K562 (cell line): ENCODE measurements at regions not wholly inside any gene's neighbourhood (a gene's known extent, or its start where the extent isn't known, plus 50 kb on each side); places are given as distances from the start of the nearest gene placed in this dataset.

Experiments used
- ATAC-seq: fragments of 200-7000 bp; cut with Tn5 transposase; 3 replicates; pipeline ENCODE4 v1.9.1; 2020; ENCODE audit warnings: moderate library complexity
- BruUV-seq: library from RNA; stranded (reverse); fragments of 400-500 nt; replicated peaks from 2 replicates; lab custom pipeline; 2021; lab: Mats Ljungman, UMichigan
- CTCF ChIA-PET: fragments of 300-600 bp; formaldehyde crosslinking; extraction: SDS; loops from one replicate; lab custom pipeline; 2021; ENCODE audit warnings: low intra/inter-chr PET ratio; lab: Yijun Ruan, JAX
- POLR2A ChIA-PET: fragments of 300-600, 350-650 bp; sonication (Branson Sonifier 250); formaldehyde crosslinking; extraction: SDS; loops from one replicate; lab custom pipeline; 2021; ENCODE audit warnings: antibody characterized with exemption, inconsistent platforms; lab: Yijun Ruan, JAX
- DNase-seq, 4 experiments: peaks; one replicate each; pipeline versions ENCODE4 v3.0.0 to v3.0.0-alpha.2; 2011 to 2018; ENCODE audit warnings: low spot score in 3 of 4, mixed read lengths in 3 of 4; ENCODE audit errors: extremely low read depth in 1 of 4
- FAIRE-seq: peaks from 2 replicates; lab custom pipeline; 2011; peaks lifted over from hg19 to GRCh38; lab: Jason Lieb, UNC
- H2AFZ ChIP-seq: 2 replicates; pipeline ENCODE4 v1.6.0; 2011; ENCODE audit warnings: low read depth, low read length, control low read depth, inconsistent platforms
- H3K27ac ChIP-seq: fragments of 200-600 bp; 3 replicates; pipeline ENCODE4 v1.8.0; 2011; ENCODE audit warnings: low read depth, mild to moderate bottlenecking, control low read depth, inconsistent platforms, low read length, moderate library complexity, mixed read lengths; ENCODE audit errors: extremely low read depth
- H3K27me3 ChIP-seq, 2 experiments: fragments of 300-600 bp in 1 of 2; 2 replicates in 1 of 2; 3 replicates in 1 of 2; pipeline versions ENCODE4 v1.6.0 to v1.8.0; 2011; ENCODE audit warnings: inconsistent platforms in 2 of 2, low read length in 2 of 2, mild to moderate bottlenecking in 1 of 2, mixed read lengths in 1 of 2, moderate library complexity in 1 of 2; ENCODE audit not compliant: control insufficient read depth in 2 of 2, insufficient read depth in 2 of 2
- H3K36me3 ChIP-seq: fragments of 300-600 bp; 3 replicates; pipeline ENCODE4 v1.8.0; 2011; ENCODE audit warnings: mild to moderate bottlenecking, low read length, inconsistent platforms; ENCODE audit not compliant: control insufficient read depth, insufficient read depth
- H3K4me1 ChIP-seq, 2 experiments: fragments of 200-600 bp in 1 of 2; replicated peaks in 1 of 2; 2 replicates in 1 of 2; 3 replicates in 1 of 2; pipeline versions ENCODE4 v1.5.1 to v1.8.0; 2011; ENCODE audit warnings: inconsistent platforms in 2 of 2, low read length in 2 of 2, mild to moderate bottlenecking in 1 of 2, mixed read lengths in 1 of 2, moderate library complexity in 1 of 2; ENCODE audit not compliant: control insufficient read depth in 2 of 2, insufficient read depth in 2 of 2
- H3K4me2 ChIP-seq: 2 replicates; pipeline ENCODE4 v1.6.1; 2011; ENCODE audit warnings: low read length, control low read depth, inconsistent platforms, mixed read lengths; ENCODE audit not compliant: insufficient read depth
- H3K4me3 ChIP-seq: fragments of 200-600 bp; sonication (generic), shearing (Covaris generic); 2 replicates; pipeline ENCODE4 v1.5.1; 2016; ENCODE audit warnings: control low read depth, inconsistent platforms
- H3K79me2 ChIP-seq: fragments of 200-600 bp; 3 replicates; pipeline ENCODE4 v1.8.0; 2011; ENCODE audit warnings: low read length, inconsistent platforms; ENCODE audit not compliant: control insufficient read depth, insufficient read depth
- H3K9ac ChIP-seq, 2 experiments: 2 replicates each; pipeline versions ENCODE4 v1.6.0 to v1.6.1; 2011; ENCODE audit warnings: low read depth in 2 of 2, low read length in 2 of 2, control low read depth in 1 of 2, inconsistent platforms in 1 of 2, mild to moderate bottlenecking in 1 of 2, mixed read lengths in 1 of 2; ENCODE audit not compliant: insufficient read depth in 1 of 2
- H3K9me1 ChIP-seq: one replicate; pipeline ENCODE4 v1.6.0; 2011; ENCODE audit warnings: inconsistent platforms, mild to moderate bottlenecking, low read length, moderate library complexity; ENCODE audit not compliant: control insufficient read depth, insufficient read depth
- H3K9me3 ChIP-seq: replicated peaks from 2 replicates; pipeline ENCODE4 v1.5.1; 2011; ENCODE audit warnings: low read depth, low read length, inconsistent platforms; ENCODE audit not compliant: control insufficient read depth, insufficient read depth
- H4K20me1 ChIP-seq: replicated peaks from 2 replicates; pipeline ENCODE4 v1.6.1; 2011; ENCODE audit warnings: low read length, inconsistent platforms, mixed read lengths; ENCODE audit not compliant: control insufficient read depth, insufficient read depth
- ARHGAP35 ChIP-seq: fragments of 450-650 bp; IDR thresholded peaks from 2 replicates; pipeline ENCODE4 v1.6.1; 2018; ENCODE audit not compliant: partially characterized antibody
- DACH1 ChIP-seq: fragments of 450-650 bp; IDR thresholded peaks from 2 replicates; pipeline ENCODE4 v1.6.1; 2018; ENCODE audit not compliant: partially characterized antibody
- PPARD ChIP-seq: fragments of 250-450 bp; sonication (Bioruptor Pico); IDR thresholded peaks from 2 replicates; pipeline ENCODE4 v1.8.0; 2022; ENCODE audit warnings: inconsistent platforms, mild to moderate bottlenecking, moderate library complexity
- XRCC4 ChIP-seq: IDR thresholded peaks from one replicate; pipeline ENCODE4 v1.6.1; 2011; ENCODE audit not compliant: insufficient read depth, insufficient read length; ENCODE audit errors: extremely low read depth
- ZNF316 ChIP-seq: fragments of 450-650 bp; IDR thresholded peaks from 2 replicates; pipeline ENCODE4 v1.6.1; 2016
- ZNF696 ChIP-seq: fragments of 250-450 bp; sonication (Bioruptor Pico); conservative IDR thresholded peaks from 2 replicates; pipeline ENCODE4 v1.4.0; 2020; ENCODE audit warnings: mild to moderate bottlenecking, moderate library complexity
- WGBS: fragments of 100-300 bp; shearing (Covaris generic); methylation state at CpG from one replicate; pipeline ENCODE4 v1.1.6; 2016; ENCODE audit warnings: low coverage, mixed read lengths; ENCODE audit not compliant: insufficient coverage; ENCODE audit errors: missing lambda C conversion rate; 5-methylcytosine and 5-hydroxymethylcytosine counted together
- in situ Hi-C: fragments of 300-500 bp; cut with MboI; formaldehyde crosslinking; loops from 4 replicates; pipeline ENCODE4 v1.15.0; 2018; ENCODE audit warnings: inconsistent platforms, mixed read lengths
- intact Hi-C: fragments of 100-400 bp; cut with micrococcal nuclease; formaldehyde crosslinking; loops from 2 replicates; pipeline ENCODE4 v1.14.2; 2022
- TF ChIP-seq, protein P1 (sequence below): fragments of 250-450 bp; sonication (Bioruptor Pico); IDR thresholded peaks from 2 replicates; pipeline ENCODE4 v1.8.0; 2021; ENCODE audit warnings: moderate library complexity, mild to moderate bottlenecking, inconsistent platforms
- TF ChIP-seq, protein P2 (sequence below): fragments of 250-450 bp; sonication (Bioruptor Pico); IDR thresholded peaks from 2 replicates; pipeline ENCODE4 v1.5.0; 2021; ENCODE audit warnings: mild to moderate bottlenecking, borderline replicate concordance
- TF ChIP-seq, protein P3 (sequence below): fragments of 450-650 bp; IDR thresholded peaks from 2 replicates; pipeline ENCODE4 v1.6.1; 2017; ENCODE audit warnings: antibody characterized with exemption

DNA sequence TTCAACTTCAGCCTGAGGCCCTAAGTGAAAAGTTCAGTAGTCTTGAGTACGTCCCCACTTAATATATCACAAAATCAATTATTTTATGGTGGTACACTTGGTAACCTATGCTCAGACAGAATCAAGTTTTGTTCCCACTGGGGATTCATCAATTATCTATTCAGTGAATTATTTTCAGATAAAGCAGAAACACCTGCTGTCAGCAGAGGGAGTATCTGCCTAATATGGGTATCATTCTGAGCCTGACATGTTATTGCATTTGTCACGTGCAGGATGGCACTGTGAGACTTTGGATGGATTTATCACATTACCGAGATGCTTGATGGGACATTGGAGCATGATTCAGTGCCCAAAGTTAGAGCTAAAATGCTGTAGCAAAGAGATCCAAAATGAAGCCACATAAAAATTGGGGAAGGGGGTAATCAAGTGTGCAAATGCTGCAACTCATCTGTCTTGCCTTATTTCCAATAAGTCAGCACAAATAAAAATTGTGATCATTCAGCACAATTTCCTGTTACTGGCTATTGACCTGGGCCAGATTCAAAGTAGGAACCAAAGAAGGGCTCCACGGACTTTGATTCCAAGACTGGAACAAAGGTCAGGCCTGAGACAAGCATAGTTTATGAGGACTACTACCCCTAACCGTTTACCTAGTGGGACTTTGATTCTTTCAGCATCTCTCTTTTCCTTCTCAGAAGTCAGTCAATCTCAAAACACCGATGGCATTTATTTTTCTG, 657.6 kb downstream of the LMO4 start:
- Histone ChIP-seq H3K4me1 (no peaks in the 10 kb centered on the region), H3K27ac (no peak overlapping the region), H3K79me2 (no peaks in the 10 kb centered on the region), H4K20me1 (no peaks in the 10 kb centered on the region), H3K9ac (no peak overlapping the region), H3K9me1 (no peaks in the 10 kb centered on the region), H3K27me3 (no peaks in the 10 kb centered on the region), H3K9me3 (no peaks in the 10 kb centered on the region), H3K36me3 (no peaks in the 10 kb centered on the region), H2AFZ (no peak overlapping the region), H3K4me3 (no peak overlapping the region), H3K4me2 (no peak overlapping the region)
- BruUV-seq: no TSS peak
- no peak for FAIRE-seq
- no peak for ATAC-seq
- WGBS: 0% methylated on average over 6 of the region's 6 CpGs
- DNase-seq: no peak
- in situ Hi-C loops (no loop called here), intact Hi-C loops (no loop called here)
- POLR2A ChIA-PET: no interaction called here
- CTCF ChIA-PET: no interaction called here
- TF ChIP-seq, protein P1, sequence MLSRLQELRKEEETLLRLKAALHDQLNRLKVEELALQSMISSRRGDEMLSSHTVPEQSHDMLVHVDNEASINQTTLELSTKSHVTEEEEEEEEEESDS (CRISPR knock-in tag): no peak
- peak; percentile 26; the same call in 1 of the 2 replicates for TF ChIP-seq ZNF316

DNA sequence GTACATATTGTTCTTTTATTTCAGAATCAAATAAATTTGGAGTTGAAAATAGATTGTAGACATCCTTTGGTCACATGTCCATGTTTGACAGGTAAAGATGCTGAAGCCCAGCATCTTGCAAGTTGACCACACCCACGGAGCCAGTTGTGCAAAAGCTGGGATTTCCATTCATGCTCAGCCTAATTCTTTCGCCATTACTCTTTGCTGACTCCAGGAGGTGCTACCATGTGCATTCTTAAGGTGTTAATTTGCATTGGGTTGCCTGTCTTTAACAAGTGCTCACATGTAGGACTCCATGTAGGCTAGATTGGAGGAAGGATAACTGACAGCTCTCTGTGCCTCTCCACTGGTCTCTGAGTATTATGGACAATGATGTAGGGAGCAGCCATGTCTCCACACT, 660.7 kb downstream of the LMO4 start:
- H3K79me2 ChIP-seq: no peaks in the 10 kb centered on the region
- 3% methylated on average over 2 of the region's 2 CpGs for WGBS
- POLR2A ChIA-PET: no interaction called here
- no peaks in the 10 kb centered on the region for H3K4me1 ChIP-seq
- no peak overlapping the region for H2AFZ ChIP-seq
- no peaks in the 10 kb centered on the region for H3K9me1 ChIP-seq
- FAIRE-seq: no peak
- no peaks in the 10 kb centered on the region for H3K36me3 ChIP-seq
- no peak for TF ChIP-seq ARHGAP35
- no peak for TF ChIP-seq XRCC4
- TF ChIP-seq, protein P2, sequence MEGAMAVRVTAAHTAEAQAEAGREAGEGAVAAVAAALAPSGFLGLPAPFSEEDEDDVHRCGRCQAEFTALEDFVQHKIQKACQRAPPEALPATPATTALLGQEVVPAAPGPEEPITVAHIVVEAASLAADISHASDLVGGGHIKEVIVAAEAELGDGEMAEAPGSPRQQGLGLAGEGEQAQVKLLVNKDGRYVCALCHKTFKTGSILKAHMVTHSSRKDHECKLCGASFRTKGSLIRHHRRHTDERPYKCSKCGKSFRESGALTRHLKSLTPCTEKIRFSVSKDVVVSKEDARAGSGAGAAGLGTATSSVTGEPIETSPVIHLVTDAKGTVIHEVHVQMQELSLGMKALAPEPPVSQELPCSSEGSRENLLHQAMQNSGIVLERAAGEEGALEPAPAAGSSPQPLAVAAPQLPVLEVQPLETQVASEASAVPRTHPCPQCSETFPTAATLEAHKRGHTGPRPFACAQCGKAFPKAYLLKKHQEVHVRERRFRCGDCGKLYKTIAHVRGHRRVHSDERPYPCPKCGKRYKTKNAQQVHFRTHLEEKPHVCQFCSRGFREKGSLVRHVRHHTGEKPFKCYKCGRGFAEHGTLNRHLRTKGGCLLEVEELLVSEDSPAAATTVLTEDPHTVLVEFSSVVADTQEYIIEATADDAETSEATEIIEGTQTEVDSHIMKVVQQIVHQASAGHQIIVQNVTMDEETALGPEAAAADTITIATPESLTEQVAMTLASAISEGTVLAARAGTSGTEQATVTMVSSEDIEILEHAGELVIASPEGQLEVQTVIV (CRISPR knock-in tag): no peak
- no peak for TF ChIP-seq ZNF696 (CRISPR knock-in tag)
- TF ChIP-seq, protein P3, sequence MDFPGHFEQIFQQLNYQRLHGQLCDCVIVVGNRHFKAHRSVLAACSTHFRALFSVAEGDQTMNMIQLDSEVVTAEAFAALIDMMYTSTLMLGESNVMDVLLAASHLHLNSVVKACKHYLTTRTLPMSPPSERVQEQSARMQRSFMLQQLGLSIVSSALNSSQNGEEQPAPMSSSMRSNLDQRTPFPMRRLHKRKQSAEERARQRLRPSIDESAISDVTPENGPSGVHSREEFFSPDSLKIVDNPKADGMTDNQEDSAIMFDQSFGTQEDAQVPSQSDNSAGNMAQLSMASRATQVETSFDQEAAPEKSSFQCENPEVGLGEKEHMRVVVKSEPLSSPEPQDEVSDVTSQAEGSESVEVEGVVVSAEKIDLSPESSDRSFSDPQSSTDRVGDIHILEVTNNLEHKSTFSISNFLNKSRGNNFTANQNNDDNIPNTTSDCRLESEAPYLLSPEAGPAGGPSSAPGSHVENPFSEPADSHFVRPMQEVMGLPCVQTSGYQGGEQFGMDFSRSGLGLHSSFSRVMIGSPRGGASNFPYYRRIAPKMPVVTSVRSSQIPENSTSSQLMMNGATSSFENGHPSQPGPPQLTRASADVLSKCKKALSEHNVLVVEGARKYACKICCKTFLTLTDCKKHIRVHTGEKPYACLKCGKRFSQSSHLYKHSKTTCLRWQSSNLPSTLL: no peak
- TF ChIP-seq DACH1: no peak
- TF ChIP-seq PPARD (CRISPR knock-in tag): no peak
- no peak overlapping the region for H3K27ac ChIP-seq
- H3K9me3 ChIP-seq: no peaks in the 10 kb centered on the region
- no peak overlapping the region for H3K4me3 ChIP-seq
- in situ Hi-C loops (no loop called here), intact Hi-C loops (no loop called here)
- no peak for DNase-seq
- H4K20me1 ChIP-seq: no peaks in the 10 kb centered on the region
- no TSS peak for BruUV-seq
- CTCF ChIA-PET: no interaction called here
- no peak for ATAC-seq
- H3K27me3 ChIP-seq: no peaks in the 10 kb centered on the region
- H3K4me2 ChIP-seq: no peak overlapping the region
- H3K9ac ChIP-seq: no peak overlapping the region
